ENCODE measurements at regions not wholly inside any gene's neighbourhood (a gene's known extent, or its start where the extent isn't known, plus 50 kb on each side); places are given as distances from the start of the nearest gene placed in this dataset.

DNA sequence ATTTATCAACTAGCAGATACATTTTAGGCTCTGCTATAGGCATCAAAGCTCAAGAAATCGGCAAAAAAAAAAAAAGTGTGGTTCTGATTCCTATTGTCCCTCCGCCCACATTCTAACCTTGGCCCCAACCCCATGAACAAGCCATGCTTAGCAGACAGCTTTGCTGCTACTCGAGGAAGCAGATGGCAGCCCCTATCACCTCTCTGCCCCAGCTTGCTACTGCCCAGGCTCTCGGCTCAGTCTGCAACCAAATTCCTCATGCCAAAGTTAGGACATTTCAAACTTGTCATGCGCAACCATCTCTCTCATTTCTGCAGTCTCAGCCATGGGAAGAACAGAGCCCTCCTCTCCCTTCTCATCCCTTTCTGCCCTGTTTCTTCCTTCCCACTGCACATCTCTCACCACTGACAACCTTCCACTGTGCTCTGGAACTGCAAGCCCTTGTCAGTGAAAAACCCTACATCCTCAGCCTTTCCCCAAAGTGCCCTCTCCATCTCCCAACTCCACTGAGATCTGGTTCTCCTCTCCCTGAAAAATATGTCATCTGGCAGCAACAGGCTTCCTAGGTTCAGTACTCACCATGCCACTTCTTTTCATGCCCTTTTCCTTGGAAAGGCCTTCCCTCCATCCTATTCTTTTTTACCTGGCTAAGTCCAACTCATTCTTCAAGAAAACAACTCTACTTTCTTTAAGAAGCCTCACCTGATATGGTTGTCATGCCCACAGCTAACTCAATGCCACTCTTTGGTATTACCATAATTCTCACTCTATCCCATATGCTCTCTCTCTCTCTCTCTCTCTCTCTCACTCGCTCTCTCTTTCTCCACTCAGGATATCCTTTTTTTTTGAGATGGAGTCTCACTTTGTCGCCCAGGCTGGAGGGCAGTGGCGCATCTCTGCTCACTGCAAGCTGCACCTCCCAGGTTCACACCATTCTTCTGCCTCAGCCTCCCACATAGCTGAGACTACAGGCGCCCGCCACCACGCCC, 60.1 kb upstream of the FHIP2A start:
- TF ChIP-seq, protein P1, sequence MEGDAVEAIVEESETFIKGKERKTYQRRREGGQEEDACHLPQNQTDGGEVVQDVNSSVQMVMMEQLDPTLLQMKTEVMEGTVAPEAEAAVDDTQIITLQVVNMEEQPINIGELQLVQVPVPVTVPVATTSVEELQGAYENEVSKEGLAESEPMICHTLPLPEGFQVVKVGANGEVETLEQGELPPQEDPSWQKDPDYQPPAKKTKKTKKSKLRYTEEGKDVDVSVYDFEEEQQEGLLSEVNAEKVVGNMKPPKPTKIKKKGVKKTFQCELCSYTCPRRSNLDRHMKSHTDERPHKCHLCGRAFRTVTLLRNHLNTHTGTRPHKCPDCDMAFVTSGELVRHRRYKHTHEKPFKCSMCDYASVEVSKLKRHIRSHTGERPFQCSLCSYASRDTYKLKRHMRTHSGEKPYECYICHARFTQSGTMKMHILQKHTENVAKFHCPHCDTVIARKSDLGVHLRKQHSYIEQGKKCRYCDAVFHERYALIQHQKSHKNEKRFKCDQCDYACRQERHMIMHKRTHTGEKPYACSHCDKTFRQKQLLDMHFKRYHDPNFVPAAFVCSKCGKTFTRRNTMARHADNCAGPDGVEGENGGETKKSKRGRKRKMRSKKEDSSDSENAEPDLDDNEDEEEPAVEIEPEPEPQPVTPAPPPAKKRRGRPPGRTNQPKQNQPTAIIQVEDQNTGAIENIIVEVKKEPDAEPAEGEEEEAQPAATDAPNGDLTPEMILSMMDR (IDR thresholded peaks at IDR 0.05; ENCODE audit: insufficient read depth, low read length), result no peak
- H3K4me3 ChIP-seq (ENCODE audit: low read depth, low read length), result no peak overlapping the region
- no peak for DNase-seq (ENCODE audit: low read depth)

DNA sequence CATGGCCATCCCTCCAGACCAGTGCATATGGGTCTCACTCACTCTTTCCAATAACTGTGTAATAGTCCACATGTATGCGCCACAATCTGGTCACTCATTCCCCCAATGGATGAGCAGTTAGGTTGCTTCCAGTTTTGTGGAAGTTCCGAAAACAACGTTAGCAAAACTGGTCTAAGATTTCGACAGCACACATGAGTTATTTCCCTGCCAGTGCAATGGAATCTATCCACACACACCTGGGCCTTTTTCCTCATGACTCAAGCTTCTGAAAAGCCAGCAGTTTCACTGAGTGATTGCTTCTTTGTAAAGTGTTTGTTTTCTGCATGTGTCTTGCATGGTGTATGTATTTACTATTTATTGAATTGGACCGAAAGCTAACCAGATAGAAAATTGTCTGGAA, 58.8 kb upstream of the FHIP2A start:
- TF ChIP-seq, protein P1 (IDR thresholded peaks at IDR 0.05; ENCODE audit: insufficient read depth, low read length), result no peak
- no peak overlapping the region for H3K4me3 ChIP-seq (ENCODE audit: low read depth, low read length)
- DNase-seq (ENCODE audit: low read depth), result no peak

DNA sequence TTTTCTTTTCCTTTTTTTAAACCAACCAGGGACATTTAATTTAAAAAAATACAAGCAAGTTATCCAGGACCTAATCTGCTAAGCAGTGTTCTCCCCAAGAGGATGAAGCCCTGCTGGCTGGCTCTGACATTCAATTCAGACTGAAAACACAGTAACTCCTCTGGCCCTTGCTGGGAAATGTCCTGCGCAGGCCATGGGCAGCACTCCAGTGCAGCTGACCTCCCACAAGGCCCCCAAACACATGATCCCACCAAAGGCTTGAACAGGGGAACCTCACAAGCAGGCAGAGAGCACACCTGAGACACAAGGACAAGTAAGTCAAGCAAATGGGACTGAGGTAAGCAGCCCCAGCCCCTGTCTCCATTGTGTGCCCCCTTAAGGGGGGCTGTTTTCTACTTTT, 56.9 kb upstream of the FHIP2A start:
- no peak overlapping the region for H3K4me3 ChIP-seq (ENCODE audit: low read depth, low read length)
- TF ChIP-seq, protein P1 (IDR thresholded peaks at IDR 0.05; ENCODE audit: insufficient read depth, low read length), result no peak
- no peak for DNase-seq (ENCODE audit: low read depth)

DNA sequence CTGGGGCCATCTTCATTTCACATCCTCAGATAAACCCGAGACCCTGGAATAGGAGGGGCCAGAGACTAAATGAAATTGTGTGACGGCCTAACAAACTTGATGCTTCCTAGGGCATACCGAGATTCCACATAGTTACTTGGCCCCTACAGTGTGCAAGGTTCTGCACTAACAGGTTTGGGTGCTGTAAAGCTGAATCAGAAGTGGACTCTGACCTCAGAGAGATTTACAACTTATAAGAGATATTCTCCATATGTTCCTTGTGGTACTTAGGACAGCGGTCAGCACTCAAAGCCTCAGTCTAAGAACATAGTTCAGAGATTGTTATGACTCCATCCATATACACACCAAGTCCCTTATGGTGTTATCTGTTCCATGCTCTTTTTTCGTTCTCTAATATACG, 55.1 kb upstream of the FHIP2A start:
- DNase-seq (ENCODE audit: low read depth), result no peak

DNA sequence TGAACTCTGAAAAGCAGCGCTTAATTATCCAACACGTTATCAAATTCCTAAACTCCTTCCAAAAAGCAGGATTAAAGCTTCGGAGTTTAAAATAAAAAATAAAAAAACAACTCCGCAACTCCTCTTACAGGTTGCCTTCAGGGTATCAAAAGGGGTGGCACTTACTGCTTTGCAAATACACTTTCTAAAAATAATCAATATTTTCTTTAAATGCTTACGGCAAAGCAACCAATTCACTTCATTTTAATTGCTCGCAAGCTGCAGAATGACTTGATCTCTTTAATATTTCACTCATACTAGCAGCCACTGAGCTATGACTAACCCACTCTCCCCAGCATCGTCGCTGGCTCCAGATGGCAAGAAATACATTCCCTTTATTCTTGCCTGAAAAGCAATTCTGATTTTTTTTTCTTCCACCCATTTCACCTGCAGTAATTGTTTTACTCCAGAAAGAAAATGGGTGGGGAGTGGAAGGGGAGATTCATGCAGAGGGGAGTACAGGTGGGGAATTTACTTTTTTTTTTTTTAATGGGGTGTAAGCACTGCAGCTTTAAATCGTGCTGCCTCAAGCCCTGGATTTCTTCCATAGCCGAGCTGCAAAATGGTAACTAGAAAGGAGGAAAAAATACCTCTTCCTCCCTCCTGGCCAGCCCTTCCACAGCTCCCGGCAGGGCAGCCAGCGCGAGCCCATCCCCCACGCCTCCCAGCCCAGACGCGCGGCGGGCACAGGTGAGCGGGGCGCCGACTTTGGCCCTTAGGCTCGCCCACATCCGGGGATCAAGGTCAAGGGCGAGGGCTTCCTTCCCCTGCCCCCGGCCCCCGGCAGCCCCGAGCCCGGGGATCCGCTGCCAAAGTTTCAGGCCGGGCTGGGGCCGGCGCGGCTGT, 54.2 kb upstream of the FHIP2A start:
- TF ChIP-seq, protein P1 (IDR thresholded peaks at IDR 0.05; ENCODE audit: insufficient read depth, low read length), result no peak
- H3K4me3 ChIP-seq (ENCODE audit: low read depth, low read length), result peak overlapping the region; percentile 68
- DNase-seq (ENCODE audit: low read depth), result peak; percentile 55

More for the DNA sequence above, 55.1 kb upstream of the FHIP2A start:
- no peak overlapping the region for H3K4me3 ChIP-seq (ENCODE audit: low read depth, low read length)
- TF ChIP-seq, protein P1 (IDR thresholded peaks at IDR 0.05; ENCODE audit: insufficient read depth, low read length), result no peak

DNA sequence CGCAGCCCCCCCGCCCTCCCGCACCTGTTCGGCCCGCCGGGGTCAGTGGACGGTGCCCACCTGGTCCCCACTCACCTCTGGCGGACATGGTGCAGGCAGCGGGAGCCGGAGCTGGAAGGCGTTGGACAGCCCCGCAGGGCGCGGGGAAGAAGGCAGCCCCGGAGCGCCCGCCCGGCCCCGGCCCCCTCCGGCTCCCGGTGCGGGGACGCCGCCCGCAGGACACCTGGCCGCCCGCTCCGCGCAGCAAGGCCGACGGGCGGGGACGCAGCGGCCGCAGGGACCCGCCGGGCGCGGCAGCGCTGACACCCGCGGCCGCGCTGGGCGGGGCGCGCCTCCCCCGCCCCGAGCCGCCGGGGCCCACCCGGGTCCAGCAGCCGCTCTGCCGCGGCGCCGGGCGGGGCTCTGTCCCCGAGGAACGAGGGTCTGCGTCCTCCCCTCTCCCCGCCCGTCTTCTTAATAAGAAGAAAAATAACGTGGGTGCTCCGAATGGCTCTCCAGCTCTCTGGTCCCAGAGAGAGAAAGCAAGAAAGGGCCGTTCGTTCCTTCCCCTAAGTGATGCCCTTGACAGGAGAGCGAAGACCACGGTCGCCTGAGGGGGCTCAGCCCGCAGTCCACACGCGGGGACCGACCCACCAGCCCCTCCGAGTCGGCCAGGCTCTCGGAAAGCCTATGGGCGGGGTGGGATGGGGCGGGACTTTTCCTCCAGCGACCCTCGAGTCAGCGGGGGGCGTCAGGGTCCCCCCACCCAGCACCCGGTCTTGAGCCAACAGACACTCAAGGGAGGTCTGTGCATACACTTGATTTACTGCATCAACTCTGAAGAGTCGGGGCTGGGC, 53.4 kb upstream of the FHIP2A start:
- TF ChIP-seq, protein P1 (IDR thresholded peaks at IDR 0.05; ENCODE audit: insufficient read depth, low read length), result no peak
- DNase-seq (ENCODE audit: low read depth), result no peak
- peak overlapping the region; percentile 68 for H3K4me3 ChIP-seq (ENCODE audit: low read depth, low read length)
